Stimulated activated CD8-positive, alpha-beta memory T cell treated with anti-CD3 and anti-CD28 coated beads, Interleukin-12 subunit alpha, Interleukin-12 subunit beta, amount 100 ng/mL, for 24 hours (primary cell): ENCODE measurements at regions not wholly inside any gene's neighbourhood (a gene's known extent, or its start where the extent isn't known, plus 50 kb on each side); places are given as distances from the start of the nearest gene placed in this dataset.
"Not testable (repeated sequence)": the region's sequence is repeated elsewhere in the genome, so short reads cannot be mapped to it uniquely, and the experiment has no call there.

Experiments
- DNase-seq: peaks from one replicate; pipeline ENCODE4 v3.0.0-alpha.2; 2020; ENCODE audit errors: extremely low read depth

GRCh38 chr15:95180530-95180929 is 949.2 kb downstream of the MCTP2 start:
- DNase-seq = no peak

- no peak for DNase-seq
Observed at GRCh38 chr15:95182091-95182490, 950.7 kb downstream of the MCTP2 start.

GRCh38 chr15:95192923-95193322 is 961.6 kb downstream of the MCTP2 start:
- DNase-seq = no peak

- DNase-seq = no peak
Observed at GRCh38 chr15:95194746-95195145, 963.4 kb downstream of the MCTP2 start.

- DNase-seq = no peak
Observed at GRCh38 chr15:95196176-95196915, 965.0 kb downstream of the MCTP2 start.

- DNase-seq = no peak
Observed at GRCh38 chr15:95202569-95203349, 971.4 kb downstream of the MCTP2 start.

- DNase-seq = no peak
Observed at GRCh38 chr15:95205077-95205476, 973.7 kb downstream of the MCTP2 start.

- DNase-seq = not testable (repeated sequence)
Observed at GRCh38 chr15:95205830-95206229, 974.5 kb downstream of the MCTP2 start.

GRCh38 chr15:95208071-95208470 is 976.7 kb downstream of the MCTP2 start:
- DNase-seq = no peak

- no peak for DNase-seq
Observed at GRCh38 chr15:95208988-95209387, 977.6 kb downstream of the MCTP2 start.

- DNase-seq = no peak
Observed at GRCh38 chr15:95210436-95210981, 979.1 kb downstream of the MCTP2 start.

- no peak for DNase-seq
Observed at GRCh38 chr15:95215017-95215416, 983.7 kb downstream of the MCTP2 start.

- DNase-seq = no peak
Observed at GRCh38 chr15:95226835-95227234, 995.5 kb downstream of the MCTP2 start.

GRCh38 chr15:95227235-95227634 is 995.9 kb downstream of the MCTP2 start:
- no peak for DNase-seq

GRCh38 chr15:95228856-95229555 is 997.6 kb downstream of the MCTP2 start:
- no peak for DNase-seq

GRCh38 chr15:95235033-95235432 is 1003.7 kb downstream of the MCTP2 start:
- no peak for DNase-seq

GRCh38 chr15:95247071-95247984 is 1016.0 kb downstream of the MCTP2 start:
- no peak for DNase-seq

GRCh38 chr15:95249524-95249923 is 1018.2 kb downstream of the MCTP2 start:
- DNase-seq = no peak

GRCh38 chr15:95252404-95252803 is 1021.0 kb downstream of the MCTP2 start:
- DNase-seq = no peak

- DNase-seq = no peak
Observed at GRCh38 chr15:95254263-95254662, 1022.9 kb downstream of the MCTP2 start.

- DNase-seq = peak; percentile 3
Observed at GRCh38 chr15:95259513-95259912, 1028.2 kb downstream of the MCTP2 start.
